Eye (tissue), 1 donor: ENCODE measurements at regions not wholly inside any gene's neighbourhood (a gene's known extent, or its start where the extent isn't known, plus 50 kb on each side); places are given as distances from the start of the nearest gene placed in this dataset.

Source experiments
- DNase-seq: peaks from one replicate; pipeline ENCODE4 v3.0.0-alpha.2; 2015

GRCh38 chr15:70342554-70343548, 245.1 kb upstream of the TLE3 start:
- no peak for DNase-seq

- DNase-seq = no peak
These were observed 244.4 kb upstream of the TLE3 start for GRCh38 chr15:70342141-70342540.

- DNase-seq = no peak
These were observed 243.8 kb upstream of the TLE3 start for GRCh38 chr15:70341566-70341965.

GRCh38 chr15:70340494-70340870, 242.8 kb upstream of the TLE3 start:
- DNase-seq = no peak

GRCh38 chr15:70339571-70340493, 242.1 kb upstream of the TLE3 start:
- peak; percentile 45 for DNase-seq

- DNase-seq = no peak
These were observed 239.8 kb upstream of the TLE3 start for GRCh38 chr15:70337277-70338186.

GRCh38 chr15:70336425-70337009, 238.8 kb upstream of the TLE3 start:
- no peak for DNase-seq

- no peak for DNase-seq
These were observed 236.6 kb upstream of the TLE3 start for GRCh38 chr15:70334286-70334685.

- no peak for DNase-seq
These were observed 231.5 kb upstream of the TLE3 start for GRCh38 chr15:70329179-70329578.

GRCh38 chr15:70328679-70329115, 231.0 kb upstream of the TLE3 start:
- no peak for DNase-seq

- DNase-seq = peak; percentile 65
These were observed 230.3 kb upstream of the TLE3 start for GRCh38 chr15:70327856-70328678.

- no peak for DNase-seq
These were observed 229.7 kb upstream of the TLE3 start for GRCh38 chr15:70327328-70327855.

- peak; percentile 87 for DNase-seq
These were observed 226.6 kb upstream of the TLE3 start for GRCh38 chr15:70324001-70324974.

- peak; percentile 91 for DNase-seq
These were observed 225.6 kb upstream of the TLE3 start for GRCh38 chr15:70323111-70323851.

- no peak for DNase-seq
These were observed 224.4 kb upstream of the TLE3 start for GRCh38 chr15:70322051-70322668.

GRCh38 chr15:70321172-70321819, 223.6 kb upstream of the TLE3 start:
- DNase-seq = peak; percentile 42

GRCh38 chr15:70320482-70320881, 222.8 kb upstream of the TLE3 start:
- no peak for DNase-seq

- DNase-seq = no peak
These were observed 222.4 kb upstream of the TLE3 start for GRCh38 chr15:70320077-70320476.
